ENCODE measurements at regions not wholly inside any gene's neighbourhood (a gene's known extent, or its start where the extent isn't known, plus 50 kb on each side); places are given as distances from the start of the nearest gene placed in this dataset.

GRCh38 chr6:15981956-15982355, 146.9 kb upstream of the MYLIP start:
- no peak for TF ChIP-seq CTCF (IDR thresholded peaks at IDR 0.05; ENCODE audit: low read depth, low read length)
- H3K4me3 ChIP-seq (ENCODE audit: low read depth, low read length): no peak overlapping the region

DNA sequence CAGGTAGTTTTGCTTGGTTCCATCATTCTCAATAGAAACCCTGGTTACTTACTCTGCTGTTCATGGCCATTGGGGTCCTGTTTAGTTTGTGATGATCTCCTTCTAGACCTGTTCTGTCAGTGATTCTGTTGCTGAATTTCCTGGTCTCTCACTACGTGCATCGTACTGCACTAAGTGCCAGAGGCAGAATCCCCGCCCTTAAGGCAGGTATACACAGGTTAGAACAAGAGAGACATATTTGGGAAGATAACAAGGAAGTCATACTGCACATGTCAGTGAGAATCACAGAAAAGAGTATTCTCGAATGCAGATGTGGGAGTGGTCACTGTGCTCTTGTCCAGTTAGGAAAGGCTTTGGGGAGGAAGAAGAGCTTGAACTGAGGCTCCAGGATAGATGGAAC, 148.1 kb upstream of the MYLIP start:
- H3K4me3 ChIP-seq (ENCODE audit: low read depth, low read length): no peak overlapping the region
- no peak for TF ChIP-seq CTCF (IDR thresholded peaks at IDR 0.05; ENCODE audit: low read depth, low read length)

GRCh38 chr6:15978426-15978825, 150.5 kb upstream of the MYLIP start:
- TF ChIP-seq CTCF (IDR thresholded peaks at IDR 0.05; ENCODE audit: low read depth, low read length): no peak
- no peak overlapping the region for H3K4me3 ChIP-seq (ENCODE audit: low read depth, low read length)

DNA sequence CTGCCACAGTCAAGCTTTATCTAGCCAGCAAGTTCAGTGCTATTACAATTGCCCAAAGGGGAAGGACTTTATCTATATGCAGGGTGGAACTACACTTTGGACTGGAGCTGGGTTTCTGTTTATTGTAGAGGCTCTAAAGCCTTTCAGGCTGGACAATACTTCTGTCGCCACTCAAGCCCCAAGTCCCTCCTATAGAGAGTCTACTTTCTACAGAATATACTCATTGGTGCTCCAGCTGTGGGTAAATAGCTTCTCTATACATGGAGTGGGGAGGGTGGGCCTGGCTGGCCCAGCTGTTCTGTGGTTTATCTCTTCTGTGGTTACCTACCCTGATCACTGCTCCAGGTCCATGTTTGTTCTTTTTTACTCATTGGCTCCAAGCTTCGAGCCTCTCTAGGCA, 151.8 kb upstream of the MYLIP start:
- no peak overlapping the region for H3K4me3 ChIP-seq (ENCODE audit: low read depth, low read length)
- TF ChIP-seq CTCF (IDR thresholded peaks at IDR 0.05; ENCODE audit: low read depth, low read length): no peak

- no peak for TF ChIP-seq CTCF (IDR thresholded peaks at IDR 0.05; ENCODE audit: low read depth, low read length)
- no peak overlapping the region for H3K4me3 ChIP-seq (ENCODE audit: low read depth, low read length)
Observed at GRCh38 chr6:15974817-15975216, 154.1 kb upstream of the MYLIP start.

DNA sequence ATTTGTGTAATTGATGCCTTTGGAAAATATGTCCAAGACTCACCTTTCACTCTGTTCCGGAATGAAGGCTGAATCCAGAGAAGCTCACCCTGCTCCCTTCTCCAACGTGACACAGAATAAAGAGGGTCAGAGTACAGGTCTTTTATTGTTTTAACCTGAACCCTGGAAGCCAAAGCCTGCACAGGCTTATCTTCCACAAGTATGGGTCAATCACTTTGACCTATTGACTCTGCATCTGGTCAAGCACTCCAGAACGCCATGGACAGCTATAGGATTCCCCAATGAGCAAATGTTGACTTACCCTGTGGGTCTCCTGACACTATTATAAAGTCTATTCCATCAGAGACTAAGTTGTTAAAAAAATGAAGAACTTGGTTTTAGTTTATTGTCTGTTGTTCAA, 158.4 kb upstream of the MYLIP start:
- TF ChIP-seq CTCF (IDR thresholded peaks at IDR 0.05; ENCODE audit: low read depth, low read length): no peak

GRCh38 chr6:15969236-15969778, 159.6 kb upstream of the MYLIP start:
- no peak overlapping the region for H3K4me3 ChIP-seq (ENCODE audit: low read depth, low read length)
- no peak for TF ChIP-seq CTCF (IDR thresholded peaks at IDR 0.05; ENCODE audit: low read depth, low read length)

More for the DNA sequence above, 158.4 kb upstream of the MYLIP start:
- H3K4me3 ChIP-seq (ENCODE audit: low read depth, low read length): no peak overlapping the region

Data from WI38 (cell line).